Neuronal stem cell (in vitro differentiated cells): ENCODE measurements at regions not wholly inside any gene's neighbourhood (a gene's known extent, or its start where the extent isn't known, plus 50 kb on each side); places are given as distances from the start of the nearest gene placed in this dataset.

Experiments used
- DNase-seq: peaks from one replicate; pipeline ENCODE4 v3.0.0-alpha.2; 2013; ENCODE audit warnings: low spot score
- H2AFZ ChIP-seq: one replicate; pipeline ENCODE4 v1.6.1; 2013; ENCODE audit warnings: mild to moderate bottlenecking, low read length, inconsistent platforms
- H2AK5ac ChIP-seq: 2 replicates; pipeline ENCODE4 v1.6.1; 2013; ENCODE audit warnings: low read depth, mild to moderate bottlenecking, inconsistent platforms, low read length, moderate library complexity, mixed read lengths
- H2BK120ac ChIP-seq: 2 replicates; pipeline ENCODE4 v1.6.1; 2013; ENCODE audit warnings: low read depth, mild to moderate bottlenecking, inconsistent platforms, low read length, moderate library complexity, mixed read lengths
- H2BK12ac ChIP-seq: one replicate; pipeline ENCODE4 v1.6.1; 2013; ENCODE audit warnings: low read length, inconsistent platforms
- H2BK15ac ChIP-seq: 2 replicates; pipeline ENCODE4 v1.6.1; 2013; ENCODE audit warnings: mild to moderate bottlenecking, low read length, inconsistent platforms, mixed read lengths
- H2BK5ac ChIP-seq: one replicate; pipeline ENCODE4 v1.6.1; 2013; ENCODE audit warnings: inconsistent platforms, mild to moderate bottlenecking, low read length, moderate library complexity
- H3K14ac ChIP-seq: one replicate; pipeline ENCODE4 v1.6.1; 2013; ENCODE audit warnings: low read length, inconsistent platforms
- H3K18ac ChIP-seq: 2 replicates; pipeline ENCODE4 v1.6.1; 2013; ENCODE audit warnings: low read length, inconsistent platforms
- H3K23ac ChIP-seq: 2 replicates; pipeline ENCODE4 v1.6.1; 2013; ENCODE audit warnings: low read depth, mild to moderate bottlenecking, mixed read lengths, low read length, inconsistent platforms; ENCODE audit not compliant: poor library complexity
- H3K27ac ChIP-seq: replicated peaks from 3 replicates; pipeline ENCODE4 v1.5.1; 2013; ENCODE audit warnings: low read length, inconsistent platforms
- H3K27me3 ChIP-seq, 3 experiments: 2 replicates each; pipeline ENCODE4 v1.6.1; 2013; ENCODE audit warnings: low read length in 3 of 3, mild to moderate bottlenecking in 2 of 3, inconsistent platforms in 1 of 3, low read depth in 1 of 3, mixed read lengths in 1 of 3, moderate library complexity in 1 of 3; ENCODE audit not compliant: control insufficient read depth in 3 of 3, insufficient read depth in 3 of 3
- H3K36me3 ChIP-seq, 2 donors: replicated peaks in 1 of 2; 2 replicates each; pipeline ENCODE4 v1.6.1; 2013; ENCODE audit warnings: low read length in 2 of 2; ENCODE audit not compliant: control insufficient read depth in 2 of 2, insufficient read depth in 2 of 2
- H3K4ac ChIP-seq: 2 replicates; pipeline ENCODE4 v1.6.1; 2013; ENCODE audit warnings: inconsistent platforms, mild to moderate bottlenecking, low read length, moderate library complexity
- H3K4me1 ChIP-seq, 2 donors: 1 replicate in 1 of 2; 2 replicates in 1 of 2; pipeline ENCODE4 v1.6.1; 2013; ENCODE audit warnings: low read length in 2 of 2, low read depth in 1 of 2; ENCODE audit not compliant: control insufficient read depth in 2 of 2, insufficient read depth in 1 of 2
- H3K4me2 ChIP-seq: one replicate; pipeline ENCODE4 v1.6.1; 2013; ENCODE audit warnings: mild to moderate bottlenecking, low read length, inconsistent platforms; ENCODE audit not compliant: insufficient read depth, poor library complexity, severe bottlenecking
- H3K4me3 ChIP-seq, 2 donors: 2 replicates each; pipeline ENCODE4 v1.5.1; 2013; ENCODE audit warnings: low read length in 2 of 2, mild to moderate bottlenecking in 2 of 2, inconsistent platforms in 1 of 2, moderate library complexity in 1 of 2
- H3K79me1 ChIP-seq: one replicate; pipeline ENCODE4 v1.6.1; 2013; ENCODE audit warnings: low read depth, mild to moderate bottlenecking, inconsistent platforms, low read length, moderate library complexity
- H3K9ac ChIP-seq: one replicate; pipeline ENCODE4 v1.6.1; 2013; ENCODE audit warnings: mild to moderate bottlenecking, low read depth, low read length, inconsistent platforms; ENCODE audit not compliant: poor library complexity
- H3K9me3 ChIP-seq, 2 donors: replicated peaks in 1 of 2; 2 replicates each; pipeline versions ENCODE3 to v1.6.1; 2013; ENCODE audit warnings: low read length in 2 of 2, mild to moderate bottlenecking in 2 of 2, inconsistent platforms in 1 of 2, low read depth in 1 of 2, mixed read lengths in 1 of 2, moderate library complexity in 1 of 2; ENCODE audit not compliant: control insufficient read depth in 2 of 2, insufficient read depth in 1 of 2
- H4K8ac ChIP-seq: one replicate; pipeline ENCODE4 v1.6.1; 2013; ENCODE audit warnings: low read depth, mild to moderate bottlenecking, inconsistent platforms, low read length, moderate library complexity
- H4K91ac ChIP-seq: one replicate; pipeline ENCODE4 v1.6.1; 2013; ENCODE audit warnings: low read length, low read depth, mild to moderate bottlenecking, inconsistent platforms; ENCODE audit not compliant: poor library complexity
- whole genome bisulfite sequencing, 2 donors: extraction: QIAGEN DNeasy Blood & Tissue Kit; methylation state at CpG; one replicate each; pipeline ENCODE4 v1.1.7; 2013; ENCODE audit warnings: missing lambda C conversion rate in 2 of 2, mixed read lengths in 1 of 2; ENCODE audit not compliant: insufficient read length in 2 of 2, insufficient replicate concordance in 1 of 2; ENCODE audit errors: extremely low coverage in 2 of 2; 5-methylcytosine and 5-hydroxymethylcytosine counted together

- no peak overlapping the region for H2AFZ ChIP-seq
- no peaks in the 10 kb centered on the region for H3K27me3 ChIP-seq
- no peak overlapping the region for H2BK15ac ChIP-seq
- peaks cover 0 to 3% of the 10 kb centered on the region in 2 donors for H3K4me1 ChIP-seq
- H3K36me3 ChIP-seq = no peaks in the 10 kb centered on the region
- no peak overlapping the region for H3K4me3 ChIP-seq
- H3K14ac ChIP-seq = no peak overlapping the region
- H3K27ac ChIP-seq = no peak overlapping the region
- H2BK12ac ChIP-seq = no peak overlapping the region
- no peak for DNase-seq
- no peak overlapping the region for H3K4ac ChIP-seq
- no peak overlapping the region for H3K23ac ChIP-seq
- peaks cover 0 to under 1% of the 10 kb centered on the region in 2 donors for H3K9me3 ChIP-seq
- WGBS, 2 donors = no CpG with 5 or more reads among the region's 4 CpGs
- no peak overlapping the region for H4K91ac ChIP-seq
- no peaks in the 10 kb centered on the region for H3K79me1 ChIP-seq
- H4K8ac ChIP-seq = no peak overlapping the region
- no peak overlapping the region for H2BK120ac ChIP-seq
- no peak overlapping the region for H3K18ac ChIP-seq
- no peak overlapping the region for H3K9ac ChIP-seq
- H2BK5ac ChIP-seq = no peak overlapping the region
- H2AK5ac ChIP-seq = no peak overlapping the region
- no peak overlapping the region for H3K4me2 ChIP-seq
Observed at GRCh38 chr2:215670396-215670795, 234.5 kb upstream of the FN1 start.

DNA sequence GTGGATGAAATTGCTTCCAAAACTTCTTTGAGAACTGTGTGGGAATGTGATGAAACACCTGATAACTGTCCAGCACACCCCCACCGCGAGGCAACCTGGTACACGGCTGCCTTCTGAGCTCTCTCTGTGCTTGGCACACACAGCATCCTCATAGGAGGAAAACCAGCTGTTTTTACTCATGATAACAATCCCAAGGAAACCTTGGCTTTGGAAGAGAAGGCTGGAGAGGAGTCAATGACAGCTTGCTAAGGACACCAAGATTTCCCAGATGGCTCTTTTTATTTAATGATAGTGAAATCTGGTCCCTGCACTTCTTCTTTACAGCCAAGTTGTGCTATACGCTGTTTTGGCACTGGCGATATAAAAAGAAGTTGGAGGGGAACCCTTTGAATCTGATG lies 232.5 kb upstream of the FN1 start:
- Histone ChIP-seq H2AFZ (no peak overlapping the region), H3K4me1 (peaks cover 0 to 3% of the 10 kb centered on the region in 2 donors), H2BK15ac (no peak overlapping the region), H2BK120ac (no peak overlapping the region), H3K14ac (no peak overlapping the region), H3K9me3 (peaks cover 0 to 6% of the 10 kb centered on the region in 2 donors), H4K8ac (no peak overlapping the region), H3K79me1 (no peaks in the 10 kb centered on the region), H3K36me3 (no peaks in the 10 kb centered on the region), H3K18ac (no peak overlapping the region), H3K4ac (no peak overlapping the region), H3K9ac (no peak overlapping the region), H4K91ac (no peak overlapping the region), H2AK5ac (no peak overlapping the region), H3K4me3 (no peak overlapping the region), H3K4me2 (no peak overlapping the region), H2BK12ac (no peak overlapping the region), H3K27me3 (no peaks in the 10 kb centered on the region), H3K23ac (no peak overlapping the region), H3K27ac (no peak overlapping the region), H2BK5ac (no peak overlapping the region)
- WGBS, 2 donors = no CpG with 5 or more reads among the region's 5 CpGs
- DNase-seq = no peak

- no peak overlapping the region for H2BK12ac ChIP-seq
- H3K27me3 ChIP-seq = no peaks in the 10 kb centered on the region
- no peak overlapping the region for H4K91ac ChIP-seq
- no peak overlapping the region for H2AK5ac ChIP-seq
- H2BK120ac ChIP-seq = no peak overlapping the region
- H3K9me3 ChIP-seq = peaks cover 0 to 6% of the 10 kb centered on the region in 2 donors
- H3K23ac ChIP-seq = no peak overlapping the region
- no peaks in the 10 kb centered on the region for H3K36me3 ChIP-seq
- no peak overlapping the region for H3K18ac ChIP-seq
- H3K4ac ChIP-seq = no peak overlapping the region
- H3K4me3 ChIP-seq = no peak overlapping the region
- H4K8ac ChIP-seq = no peak overlapping the region
- no peak overlapping the region for H2BK5ac ChIP-seq
- no peak overlapping the region for H2BK15ac ChIP-seq
- no peak overlapping the region for H3K4me2 ChIP-seq
- H3K4me1 ChIP-seq = peaks cover 0 to 3% of the 10 kb centered on the region in 2 donors
- no peak overlapping the region for H3K9ac ChIP-seq
- no peaks in the 10 kb centered on the region for H3K79me1 ChIP-seq
- WGBS, 2 donors = no CpG with 5 or more reads among the region's 10 CpGs
- H3K27ac ChIP-seq = no peak overlapping the region
- no peak overlapping the region for H2AFZ ChIP-seq
- DNase-seq = no peak
- H3K14ac ChIP-seq = no peak overlapping the region
Observed at GRCh38 chr2:215667585-215668377, 231.9 kb upstream of the FN1 start.

DNA sequence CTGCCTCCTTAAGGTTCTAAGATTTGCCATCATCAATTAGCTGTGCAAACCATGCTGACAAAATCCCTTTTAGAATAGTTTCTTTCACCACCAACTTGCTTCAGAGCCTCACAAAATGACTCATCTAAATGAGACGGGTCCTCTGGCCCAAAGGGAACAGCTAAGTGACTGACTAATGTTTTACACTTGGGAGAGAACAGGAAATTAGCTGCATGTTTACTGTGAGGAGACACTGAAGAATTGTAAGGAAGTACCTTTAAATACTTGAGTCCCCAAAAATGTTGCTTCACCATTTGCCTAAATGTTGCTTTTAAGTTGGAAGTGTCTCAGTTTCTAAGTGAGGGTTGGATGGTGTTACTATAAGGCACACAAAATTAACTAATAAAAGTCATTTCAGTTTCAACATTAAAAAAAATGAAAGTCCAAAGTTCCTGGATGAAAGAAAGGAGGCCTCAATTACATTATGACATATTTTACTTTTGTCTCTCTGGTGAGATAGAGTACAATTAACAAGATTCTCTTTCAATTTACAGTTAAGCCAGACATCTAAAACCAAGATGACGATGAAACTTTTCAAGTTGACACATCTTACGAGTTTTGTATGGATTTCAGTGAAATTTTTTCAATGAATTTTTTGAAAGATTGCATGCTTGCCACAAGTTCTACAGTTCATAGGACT lies 229.1 kb upstream of the FN1 start:
- Histone ChIP-seq H3K14ac (no peak overlapping the region), H2AK5ac (no peak overlapping the region), H3K9ac (no peak overlapping the region), H3K4me1 (peaks cover 0 to 3% of the 10 kb centered on the region in 2 donors), H3K9me3 (peaks cover 0 to 6% of the 10 kb centered on the region in 2 donors), H2BK15ac (no peak overlapping the region), H3K4me3 (no peak overlapping the region), H3K79me1 (no peaks in the 10 kb centered on the region), H4K91ac (no peak overlapping the region), H3K27ac (no peak overlapping the region), H3K27me3 (no peaks in the 10 kb centered on the region), H2AFZ (no peak overlapping the region), H3K36me3 (no peaks in the 10 kb centered on the region), H2BK120ac (no peak overlapping the region), H2BK12ac (no peak overlapping the region), H3K4me2 (no peak overlapping the region), H2BK5ac (no peak overlapping the region), H3K23ac (no peak overlapping the region), H3K18ac (no peak overlapping the region), H4K8ac (no peak overlapping the region), H3K4ac (no peak overlapping the region)
- DNase-seq = no peak
- WGBS, 2 donors = no CpG with 5 or more reads among the region's 3 CpGs
